IPS-18c (cell line): ENCODE measurements at regions not wholly inside any gene's neighbourhood (a gene's known extent, or its start where the extent isn't known, plus 50 kb on each side); places are given as distances from the start of the nearest gene placed in this dataset.

Experiments used
- H3K4me3 ChIP-seq: 2 replicates; pipeline ENCODE4 v1.7.0; 2013; ENCODE audit warnings: low read depth, mild to moderate bottlenecking, low read length, moderate library complexity; ENCODE audit not compliant: insufficient read depth
- H3K9me3 ChIP-seq: one replicate; pipeline ENCODE4 v1.6.1; 2013; ENCODE audit warnings: mild to moderate bottlenecking, low read length, moderate library complexity; ENCODE audit not compliant: control insufficient read depth, insufficient read depth

DNA sequence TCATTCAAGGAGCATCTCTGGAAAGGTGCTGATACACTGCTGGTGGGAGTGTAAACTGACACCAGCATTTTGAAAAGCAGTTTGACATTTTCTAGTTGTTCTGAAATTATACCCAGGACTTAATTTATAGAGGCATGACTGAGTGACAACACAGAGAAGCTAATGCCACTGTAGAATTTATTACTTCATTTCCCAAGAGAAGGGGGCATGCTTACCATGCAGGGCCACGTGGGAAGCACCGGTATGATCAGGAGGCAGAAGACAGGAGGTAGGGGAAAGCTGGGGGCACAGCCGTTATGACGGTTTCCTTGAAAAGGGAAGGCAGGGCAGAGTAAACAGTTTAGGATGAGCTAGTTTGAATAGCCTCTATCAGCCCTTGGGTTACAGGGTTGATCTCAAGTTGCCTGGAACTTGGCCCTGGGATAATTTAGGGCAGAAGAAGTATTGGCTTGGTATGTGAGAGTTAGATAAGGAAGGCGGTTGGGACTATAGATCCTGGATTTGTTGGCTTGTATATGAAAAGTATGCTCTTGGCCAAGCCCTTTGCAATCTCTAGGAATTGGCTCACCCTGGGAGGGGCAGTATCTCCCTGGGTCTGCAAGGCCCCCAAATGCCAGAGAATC lies 305.7 kb downstream of the ENC1 start:
- H3K9me3 ChIP-seq, result no peaks in the 10 kb centered on the region
- H3K4me3 ChIP-seq, result no peak overlapping the region

DNA sequence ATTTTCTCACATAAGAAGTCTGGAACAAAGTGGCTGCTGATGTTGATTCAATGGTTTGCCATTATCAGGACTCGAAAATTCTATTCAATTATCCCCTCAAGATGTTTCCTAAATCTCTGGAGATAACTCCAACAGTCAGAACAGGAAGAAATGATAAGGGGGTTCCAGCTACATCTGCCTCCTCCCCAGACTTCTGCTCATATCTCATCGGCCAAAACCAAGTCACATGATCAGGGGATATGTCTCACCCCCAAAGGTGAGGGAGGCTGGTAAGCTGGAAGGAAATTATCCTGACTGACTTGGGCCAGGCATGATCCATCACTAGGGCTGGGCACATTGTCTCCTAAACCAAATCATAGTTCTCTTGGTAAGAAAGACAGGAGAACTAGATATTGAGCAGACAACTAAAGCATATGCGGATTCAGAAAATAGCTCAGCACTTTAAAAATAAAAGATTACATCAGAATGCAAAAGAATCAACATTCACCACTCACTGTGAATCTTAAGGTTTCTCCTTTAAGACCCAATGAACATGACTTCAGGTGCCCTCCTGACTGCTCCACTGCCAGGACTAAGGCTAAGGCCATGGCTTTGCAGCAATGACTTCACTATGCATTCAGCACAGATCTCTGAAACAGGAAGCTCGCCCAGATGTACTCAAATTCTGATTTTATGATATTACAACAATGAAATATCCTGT lies 306.3 kb downstream of the ENC1 start:
- no peak overlapping the region for H3K4me3 ChIP-seq
- H3K9me3 ChIP-seq, result no peaks in the 10 kb centered on the region

DNA sequence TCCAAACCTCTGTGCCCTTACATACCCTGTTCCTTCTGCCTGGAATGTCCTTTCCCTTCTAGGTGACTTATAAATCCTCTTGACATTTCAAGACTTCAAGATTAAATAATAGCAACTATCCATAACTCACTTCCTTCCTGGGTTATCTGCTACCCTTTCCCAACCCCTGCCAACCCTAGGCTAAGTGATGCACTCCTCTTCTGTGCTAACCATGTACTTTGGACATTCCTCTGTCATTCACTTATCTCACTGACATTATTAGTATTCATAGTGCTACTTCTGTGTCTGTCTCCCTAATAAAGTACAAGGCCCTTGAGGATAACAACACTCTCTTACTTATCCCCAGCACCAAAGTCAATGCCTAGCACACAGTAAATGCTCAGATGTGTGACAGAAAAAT lies 307.1 kb downstream of the ENC1 start:
- Histone ChIP-seq H3K4me3 (no peak overlapping the region), H3K9me3 (no peaks in the 10 kb centered on the region)

DNA sequence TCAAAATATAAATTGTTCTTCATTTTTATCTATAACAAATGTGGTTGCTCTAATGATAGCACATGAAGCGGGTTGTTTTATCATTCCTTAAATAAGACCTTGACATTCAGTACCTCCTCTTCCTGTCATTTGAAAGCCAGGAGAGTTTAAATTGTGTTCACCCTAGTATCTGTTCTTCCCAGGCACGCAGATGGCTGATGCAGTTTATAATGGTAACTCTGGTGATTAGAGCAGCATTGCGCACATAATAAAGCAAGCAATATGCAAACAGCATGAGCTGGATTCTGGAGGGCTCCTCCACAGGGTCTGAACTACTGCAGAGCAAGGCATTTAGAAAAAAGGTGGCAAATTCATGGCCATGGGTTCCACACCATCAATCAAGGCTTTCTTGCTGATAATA lies 307.8 kb downstream of the ENC1 start:
- no peaks in the 10 kb centered on the region for H3K9me3 ChIP-seq
- no peak overlapping the region for H3K4me3 ChIP-seq

DNA sequence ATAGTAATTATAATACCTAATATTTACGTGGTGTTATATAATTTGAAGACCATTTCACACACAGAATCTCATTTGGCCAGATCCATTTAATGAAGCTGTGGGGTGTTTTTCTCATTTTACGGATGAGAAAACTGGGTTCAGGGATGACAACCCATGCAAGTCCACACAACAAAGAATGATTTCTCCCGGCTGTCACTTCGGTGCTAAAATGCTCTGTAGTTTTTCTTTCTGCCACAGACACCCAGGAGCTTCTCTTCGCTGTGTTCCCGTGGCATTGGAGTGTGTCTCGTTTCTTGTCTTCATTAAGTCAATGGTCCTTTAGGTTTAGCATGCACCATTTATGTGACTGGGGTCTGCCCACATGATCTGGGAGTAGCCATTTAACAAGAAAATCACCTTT lies 308.5 kb downstream of the ENC1 start:
- H3K9me3 ChIP-seq, result no peaks in the 10 kb centered on the region
- H3K4me3 ChIP-seq, result no peak overlapping the region

DNA sequence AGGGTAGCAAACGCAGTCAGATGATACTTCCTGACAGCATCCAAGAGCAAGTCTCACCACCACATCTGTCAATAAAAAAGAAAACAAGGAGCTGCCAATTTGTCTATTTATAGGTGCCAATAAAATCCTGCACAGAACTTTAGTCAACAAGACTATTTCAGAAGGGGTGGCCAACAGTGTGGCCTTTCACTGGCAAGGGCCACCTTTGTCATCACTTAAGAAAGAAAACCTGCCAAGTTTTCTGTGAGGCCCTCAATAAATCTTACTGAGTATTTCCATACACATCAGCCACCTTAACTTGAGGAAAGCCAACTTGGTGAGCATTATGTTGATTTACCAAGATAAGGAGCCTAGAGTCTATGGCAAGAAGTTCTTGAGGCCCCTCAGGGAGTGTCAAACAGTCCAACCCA lies 312.3 kb downstream of the ENC1 start:
- H3K4me3 ChIP-seq, result no peak overlapping the region
- H3K9me3 ChIP-seq, result no peaks in the 10 kb centered on the region

DNA sequence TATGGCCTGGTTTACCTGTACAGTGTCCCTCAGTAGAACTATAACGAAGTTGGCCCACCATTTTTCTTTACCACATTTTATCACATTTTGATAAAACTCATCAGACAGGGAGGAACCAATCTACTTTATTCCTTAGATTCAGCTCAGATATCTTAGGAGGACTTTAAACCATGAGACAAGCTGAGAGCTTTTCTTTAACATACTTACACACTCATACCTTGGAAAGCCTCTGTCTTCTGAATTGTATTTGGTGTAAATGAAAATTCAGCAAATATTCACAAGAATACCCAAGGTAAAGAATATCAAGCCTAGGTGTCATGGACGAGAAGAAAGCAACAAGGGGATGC lies 313.2 kb downstream of the ENC1 start:
- H3K4me3 ChIP-seq, result no peak overlapping the region
- no peaks in the 10 kb centered on the region for H3K9me3 ChIP-seq

DNA sequence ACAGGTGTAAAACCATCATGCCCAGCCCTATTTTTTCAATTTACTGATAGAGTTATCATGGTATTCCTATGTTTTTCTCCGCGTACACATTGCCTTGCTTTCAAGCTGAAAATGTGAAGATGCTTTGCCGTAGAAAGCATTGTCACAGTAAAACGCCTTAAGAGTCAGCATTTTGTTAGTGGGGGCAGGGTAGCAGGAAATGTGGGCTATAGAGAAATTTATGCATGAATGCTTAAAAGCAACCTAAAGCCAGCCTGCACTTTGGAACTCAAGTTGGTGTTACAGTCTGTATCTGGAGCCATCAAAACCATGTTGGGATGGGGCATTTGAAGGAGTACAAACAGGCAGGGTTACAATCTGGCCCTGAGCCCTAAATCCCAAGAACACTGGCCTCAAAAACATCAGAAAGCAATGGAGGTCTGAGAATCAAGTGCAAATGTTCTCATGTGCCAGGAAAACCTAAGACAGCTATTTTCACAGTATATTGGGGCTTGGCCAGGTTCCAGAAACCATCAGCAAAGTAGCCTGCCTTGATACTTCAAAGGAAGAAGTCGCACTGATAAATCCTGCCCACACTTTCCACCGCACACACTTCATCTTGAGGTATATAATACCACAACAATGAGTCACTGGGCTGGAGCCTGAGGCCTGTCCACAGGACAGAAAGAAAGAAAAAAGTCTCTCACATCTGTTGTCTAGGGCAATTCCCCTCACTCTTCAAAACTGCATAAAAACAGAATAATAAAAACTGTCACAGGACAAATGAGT lies 313.8 kb downstream of the ENC1 start:
- H3K9me3 ChIP-seq, result no peaks in the 10 kb centered on the region
- H3K4me3 ChIP-seq, result no peak overlapping the region

DNA sequence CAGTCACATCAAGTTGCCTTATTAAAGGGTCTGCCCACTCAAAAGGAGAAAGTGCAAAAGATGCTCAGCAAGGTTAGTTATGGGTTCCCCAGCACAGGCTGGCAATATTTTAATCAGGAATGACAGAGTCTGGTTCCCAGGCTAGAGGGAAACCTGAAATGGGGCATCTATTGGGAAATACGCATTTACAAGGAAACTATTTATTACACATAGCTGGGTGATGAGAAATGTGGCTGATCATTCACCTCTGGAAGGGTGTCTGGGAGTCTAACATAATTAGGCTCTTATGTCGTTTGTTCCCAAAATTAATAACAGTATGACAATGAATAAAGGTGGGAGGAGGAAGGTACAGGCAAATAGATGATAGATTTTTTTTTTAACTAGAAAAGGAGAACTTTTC lies 314.7 kb downstream of the ENC1 start:
- H3K4me3 ChIP-seq, result no peak overlapping the region
- no peaks in the 10 kb centered on the region for H3K9me3 ChIP-seq

DNA sequence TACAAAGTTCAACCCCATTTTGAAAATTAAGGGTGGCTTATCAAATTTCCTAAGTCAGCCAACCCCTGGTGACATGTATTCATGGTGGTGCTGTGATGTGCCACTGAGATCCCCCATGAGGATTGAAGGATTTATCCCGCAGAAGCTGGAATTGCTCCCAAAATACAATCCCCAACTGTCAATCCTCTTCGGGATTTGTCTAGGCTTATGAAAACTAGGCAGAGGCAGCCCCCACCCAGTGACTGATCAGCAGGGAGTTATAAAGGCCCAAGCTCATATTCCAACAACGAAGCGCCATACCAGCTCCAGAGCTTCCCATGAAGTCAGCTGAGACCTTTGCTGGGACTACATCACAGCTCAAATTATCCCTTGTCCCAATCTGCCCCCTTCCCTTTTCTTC lies 316.0 kb downstream of the ENC1 start:
- Histone ChIP-seq H3K4me3 (no peak overlapping the region), H3K9me3 (no peaks in the 10 kb centered on the region)

DNA sequence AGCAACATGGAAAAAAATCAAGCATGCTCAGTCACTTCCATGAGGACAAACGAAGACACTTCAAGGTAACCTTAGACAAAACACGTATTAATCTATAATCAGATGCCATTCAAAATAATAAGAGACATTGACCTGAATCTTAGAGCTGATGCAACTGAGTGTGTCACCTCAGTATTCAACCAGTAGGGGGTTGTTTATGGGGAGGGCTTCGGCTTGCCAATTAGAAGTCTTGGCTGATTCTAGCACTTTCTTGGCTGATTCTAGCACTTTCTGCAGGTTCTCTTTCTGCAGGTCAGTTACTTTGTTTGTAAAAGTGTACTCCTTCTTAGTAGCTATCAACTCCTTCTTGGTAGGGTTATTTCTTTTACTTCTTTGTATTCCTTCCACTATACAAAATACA lies 317.6 kb downstream of the ENC1 start:
- no peaks in the 10 kb centered on the region for H3K9me3 ChIP-seq
- no peak overlapping the region for H3K4me3 ChIP-seq

DNA sequence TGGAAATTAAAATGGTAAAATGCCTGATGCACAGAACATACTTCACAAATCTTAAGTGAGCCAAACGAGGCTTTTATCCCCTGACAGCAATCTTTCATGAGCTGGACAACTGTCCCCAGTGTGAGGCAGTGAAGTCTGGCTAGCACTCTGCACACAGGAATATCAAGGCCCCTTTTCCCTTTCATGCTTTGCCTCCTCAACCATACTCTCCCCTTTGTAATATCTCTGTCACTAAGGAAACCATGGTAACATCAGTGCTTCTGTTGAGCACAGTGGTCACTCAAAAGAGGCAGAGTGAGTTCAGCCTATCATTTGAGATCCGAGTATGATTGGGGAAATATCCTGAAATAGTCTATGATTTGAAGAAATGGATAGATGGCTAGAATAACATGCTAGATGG lies 318.3 kb downstream of the ENC1 start:
- Histone ChIP-seq H3K9me3 (no peaks in the 10 kb centered on the region), H3K4me3 (no peak overlapping the region)

DNA sequence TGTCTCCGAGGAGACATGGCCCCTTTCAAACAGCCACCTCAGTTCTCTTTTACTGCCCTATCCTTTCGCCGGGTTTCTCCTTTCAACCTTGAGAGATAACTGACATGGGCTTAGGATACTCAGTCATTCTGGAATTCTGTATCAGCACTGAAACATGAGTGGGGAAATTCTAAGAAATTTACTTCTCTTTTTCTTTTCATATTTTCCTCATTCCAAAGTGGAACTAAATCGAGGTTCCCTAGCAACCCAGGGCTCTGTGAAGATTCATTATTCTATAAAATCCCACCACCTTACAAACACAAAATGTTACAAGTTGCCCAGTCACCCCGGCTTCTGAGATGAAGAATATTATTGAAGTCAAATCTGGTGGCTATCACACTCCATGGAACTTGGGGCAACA lies 319.2 kb downstream of the ENC1 start:
- no peaks in the 10 kb centered on the region for H3K9me3 ChIP-seq

DNA sequence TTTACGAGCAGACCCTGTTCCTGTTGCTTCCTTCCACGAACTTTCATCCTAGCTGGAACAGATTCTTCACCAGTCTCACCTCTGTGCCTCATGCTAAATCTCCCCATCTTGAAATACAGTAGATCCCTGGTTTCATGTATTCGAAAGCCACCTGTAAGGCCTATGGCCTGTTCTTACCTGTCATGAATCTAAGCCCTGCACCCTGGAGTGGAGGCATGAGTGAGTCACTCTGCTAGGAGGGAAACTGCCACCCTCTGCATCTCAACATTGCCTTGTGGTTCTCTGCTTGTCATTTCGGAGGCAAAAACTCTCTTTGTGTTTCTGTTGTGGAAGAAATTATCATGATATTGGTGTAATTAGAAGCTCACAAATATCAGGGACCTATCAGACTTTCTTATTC lies 320.0 kb downstream of the ENC1 start:
- no peak overlapping the region for H3K4me3 ChIP-seq
- no peaks in the 10 kb centered on the region for H3K9me3 ChIP-seq

More for the DNA sequence above, 319.2 kb downstream of the ENC1 start:
- H3K4me3 ChIP-seq, result no peak overlapping the region

DNA sequence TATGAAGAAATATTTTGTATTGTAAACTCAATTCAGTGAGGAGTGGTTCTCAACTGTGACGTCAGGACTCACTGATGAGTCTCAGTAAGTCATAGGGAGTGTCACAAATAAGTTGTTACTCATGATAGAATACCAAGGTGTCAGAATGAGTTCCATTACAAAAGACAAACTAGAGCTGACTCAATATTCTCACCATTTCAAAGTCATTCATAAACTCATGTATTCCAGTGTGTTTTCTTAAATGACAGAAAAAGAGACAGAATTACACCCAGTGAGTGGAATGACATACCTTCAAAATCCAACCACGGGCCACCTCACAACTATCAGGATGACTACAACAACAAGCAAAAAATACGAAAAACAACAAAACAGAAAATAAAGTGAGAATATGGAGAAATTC lies 321.5 kb downstream of the ENC1 start:
- H3K9me3 ChIP-seq, result no peaks in the 10 kb centered on the region
- no peak overlapping the region for H3K4me3 ChIP-seq

DNA sequence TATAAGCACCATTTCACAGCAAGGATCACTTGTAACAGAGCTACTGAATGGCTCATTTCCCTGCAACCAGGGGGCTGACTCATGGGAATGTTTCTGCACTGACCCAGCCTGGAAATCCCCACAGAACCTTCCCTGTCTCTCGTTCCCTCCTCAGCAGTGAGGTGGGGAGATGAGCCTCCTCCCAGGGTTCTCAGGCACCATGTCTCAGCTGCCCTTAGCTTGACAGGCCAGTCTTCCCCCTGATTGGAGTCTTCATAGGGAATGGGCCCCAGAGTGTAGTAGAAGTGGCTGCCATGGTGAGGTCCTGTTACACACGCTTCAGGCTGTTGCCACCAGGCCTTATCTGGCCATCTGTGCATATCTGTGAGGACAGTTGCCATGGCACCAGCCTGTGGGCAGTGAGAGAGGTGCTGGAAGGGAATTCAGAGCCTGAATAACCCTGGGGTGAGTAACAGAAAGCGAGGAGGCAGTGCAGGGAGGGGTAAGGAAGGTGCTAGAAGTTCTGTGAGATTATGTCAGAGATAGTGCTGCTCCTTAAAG lies 324.4 kb downstream of the ENC1 start:
- Histone ChIP-seq H3K9me3 (no peaks in the 10 kb centered on the region), H3K4me3 (no peak overlapping the region)

DNA sequence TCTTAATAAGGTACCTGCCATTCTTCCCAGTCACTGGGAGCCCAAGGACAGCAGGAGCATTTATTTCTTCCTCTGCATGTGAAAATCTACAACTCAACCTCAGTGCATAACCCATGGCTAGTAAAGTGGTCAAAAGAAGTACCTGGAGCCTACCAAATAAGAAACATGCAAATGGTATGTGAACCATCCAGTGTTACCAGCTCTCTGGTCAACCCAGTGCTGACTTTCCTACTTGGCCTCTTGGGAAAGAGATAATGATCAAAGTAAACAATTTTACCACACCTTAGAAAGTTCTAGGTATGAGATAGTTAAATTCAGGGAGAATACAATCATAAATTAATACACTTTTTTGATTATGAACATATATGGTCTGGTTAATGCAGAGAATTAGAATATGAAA lies 325.6 kb downstream of the ENC1 start:
- no peak overlapping the region for H3K4me3 ChIP-seq
- no peaks in the 10 kb centered on the region for H3K9me3 ChIP-seq

DNA sequence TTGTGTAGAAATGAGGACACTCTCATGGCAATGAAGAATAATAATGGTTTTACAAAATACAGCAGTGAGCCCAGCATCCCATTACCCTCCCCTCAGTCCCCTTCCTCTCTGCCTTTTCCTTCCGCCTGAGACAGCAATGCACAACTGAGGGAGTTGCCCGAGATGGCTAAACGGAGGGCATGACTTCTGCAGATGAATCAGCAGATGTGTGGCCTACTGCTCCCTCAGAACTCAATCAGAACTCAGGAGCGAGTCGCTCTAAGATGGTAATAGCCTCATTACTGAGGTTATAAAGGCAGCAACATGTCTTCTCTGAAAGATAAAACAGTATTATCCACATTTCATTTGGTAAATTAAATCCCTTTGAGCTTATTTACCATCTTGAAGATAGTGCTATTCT lies 326.6 kb downstream of the ENC1 start:
- H3K4me3 ChIP-seq, result no peak overlapping the region
- no peaks in the 10 kb centered on the region for H3K9me3 ChIP-seq
